WI38 (cell line): ENCODE measurements at regions not wholly inside any gene's neighbourhood (a gene's known extent, or its start where the extent isn't known, plus 50 kb on each side); places are given as distances from the start of the nearest gene placed in this dataset.

Source experiments
- H3K4me3 ChIP-seq: 2 replicates; pipeline ENCODE4 v1.5.1; 2011; ENCODE audit warnings: low read depth, mild to moderate bottlenecking, control low read depth, low read length
- TF ChIP-seq, protein P1 (sequence below): IDR thresholded peaks from 2 replicates; pipeline ENCODE4 v1.5.1; 2012; ENCODE audit warnings: low read depth, mild to moderate bottlenecking, control low read depth, low read length

DNA sequence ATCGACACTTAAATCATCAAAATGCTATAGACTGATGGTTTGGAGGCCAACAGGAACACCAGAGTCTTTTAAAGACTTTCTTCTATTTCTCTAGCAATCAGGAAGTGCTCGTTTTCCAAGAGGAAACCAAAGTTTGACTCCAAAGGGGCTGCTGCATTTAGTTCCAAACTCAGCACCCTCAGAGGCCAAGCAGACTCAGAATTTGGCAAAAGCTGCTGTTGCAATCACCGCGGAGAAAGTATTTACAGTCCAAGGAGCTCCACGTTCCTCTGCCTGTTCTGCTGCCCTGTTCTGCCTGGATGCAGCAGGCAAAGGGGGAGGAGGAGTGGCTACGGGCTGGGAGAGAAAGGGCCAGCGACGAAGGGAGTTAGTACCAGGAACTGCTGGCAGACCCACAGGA is 325.1 kb downstream of the BCL11B start:
- TF ChIP-seq, protein P1, sequence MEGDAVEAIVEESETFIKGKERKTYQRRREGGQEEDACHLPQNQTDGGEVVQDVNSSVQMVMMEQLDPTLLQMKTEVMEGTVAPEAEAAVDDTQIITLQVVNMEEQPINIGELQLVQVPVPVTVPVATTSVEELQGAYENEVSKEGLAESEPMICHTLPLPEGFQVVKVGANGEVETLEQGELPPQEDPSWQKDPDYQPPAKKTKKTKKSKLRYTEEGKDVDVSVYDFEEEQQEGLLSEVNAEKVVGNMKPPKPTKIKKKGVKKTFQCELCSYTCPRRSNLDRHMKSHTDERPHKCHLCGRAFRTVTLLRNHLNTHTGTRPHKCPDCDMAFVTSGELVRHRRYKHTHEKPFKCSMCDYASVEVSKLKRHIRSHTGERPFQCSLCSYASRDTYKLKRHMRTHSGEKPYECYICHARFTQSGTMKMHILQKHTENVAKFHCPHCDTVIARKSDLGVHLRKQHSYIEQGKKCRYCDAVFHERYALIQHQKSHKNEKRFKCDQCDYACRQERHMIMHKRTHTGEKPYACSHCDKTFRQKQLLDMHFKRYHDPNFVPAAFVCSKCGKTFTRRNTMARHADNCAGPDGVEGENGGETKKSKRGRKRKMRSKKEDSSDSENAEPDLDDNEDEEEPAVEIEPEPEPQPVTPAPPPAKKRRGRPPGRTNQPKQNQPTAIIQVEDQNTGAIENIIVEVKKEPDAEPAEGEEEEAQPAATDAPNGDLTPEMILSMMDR: no peak
- H3K4me3 ChIP-seq: no peak overlapping the region

- H3K4me3 ChIP-seq: no peak overlapping the region
- TF ChIP-seq, protein P1: no peak
Observed at GRCh38 chr14:98947911-98948595, 323.9 kb downstream of the BCL11B start.

DNA sequence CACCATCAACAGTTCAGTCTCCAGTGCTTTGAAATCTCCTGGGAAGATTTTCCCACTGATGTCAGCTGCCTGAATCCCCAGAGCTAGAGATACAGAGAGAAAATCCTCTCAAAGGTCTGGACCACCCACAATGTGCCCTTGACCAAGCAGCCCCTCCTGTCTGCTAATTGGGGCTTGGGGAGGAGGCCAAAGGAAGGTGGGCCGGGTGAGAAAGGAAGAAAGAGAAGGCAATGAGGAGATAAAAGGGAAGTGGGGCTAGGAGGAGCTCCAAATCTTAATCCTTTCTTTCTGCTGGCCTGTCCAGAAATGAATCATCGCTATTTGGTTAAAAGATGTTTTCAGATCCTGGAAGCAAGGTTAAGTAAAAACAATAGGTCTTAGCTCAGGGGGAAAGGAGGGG is 322.9 kb downstream of the BCL11B start:
- TF ChIP-seq, protein P1: no peak
- H3K4me3 ChIP-seq: no peak overlapping the region

- no peak overlapping the region for H3K4me3 ChIP-seq
- TF ChIP-seq, protein P1: no peak
Observed at GRCh38 chr14:98949481-98950135, 322.4 kb downstream of the BCL11B start.

- no peak overlapping the region for H3K4me3 ChIP-seq
- TF ChIP-seq, protein P1: no peak
Observed at GRCh38 chr14:98950353-98950895, 321.6 kb downstream of the BCL11B start.

GRCh38 chr14:98951031-98951430 is 321.0 kb downstream of the BCL11B start:
- no peak overlapping the region for H3K4me3 ChIP-seq
- TF ChIP-seq, protein P1: no peak

GRCh38 chr14:98951521-98952152 is 320.4 kb downstream of the BCL11B start:
- H3K4me3 ChIP-seq: no peak overlapping the region
- TF ChIP-seq, protein P1: no peak
